GM13976 (cell line): ENCODE measurements at regions not wholly inside any gene's neighbourhood (a gene's known extent, or its start where the extent isn't known, plus 50 kb on each side); places are given as distances from the start of the nearest gene placed in this dataset.

ENCODE experiments used
- DNase-seq: peaks from one replicate; pipeline ENCODE4 v3.0.0; 2012; ENCODE audit warnings: low spot score
- CTCF ChIP-seq: IDR thresholded peaks from 2 replicates; pipeline ENCODE4 v1.5.1; 2012; ENCODE audit warnings: borderline replicate concordance, mild to moderate bottlenecking; ENCODE audit not compliant: insufficient read depth; ENCODE audit errors: extremely low read depth, missing control alignments, control extremely low read depth
- in situ Hi-C: fragments of 300-500 bp; cut with MboI; formaldehyde crosslinking; loops from one replicate; pipeline ENCODE4 v1.12.0; 2022; ENCODE audit warnings: low sequenced_read_pairs, mixed read lengths, inconsistent platforms; ENCODE audit not compliant: unreplicated experiment

- in situ Hi-C loops = no loop called here
- DNase-seq = no peak
- no peak for TF ChIP-seq CTCF
These were observed 841.6 kb upstream of the DPPA4 start for GRCh38 chr3:110178965-110179364.

DNA sequence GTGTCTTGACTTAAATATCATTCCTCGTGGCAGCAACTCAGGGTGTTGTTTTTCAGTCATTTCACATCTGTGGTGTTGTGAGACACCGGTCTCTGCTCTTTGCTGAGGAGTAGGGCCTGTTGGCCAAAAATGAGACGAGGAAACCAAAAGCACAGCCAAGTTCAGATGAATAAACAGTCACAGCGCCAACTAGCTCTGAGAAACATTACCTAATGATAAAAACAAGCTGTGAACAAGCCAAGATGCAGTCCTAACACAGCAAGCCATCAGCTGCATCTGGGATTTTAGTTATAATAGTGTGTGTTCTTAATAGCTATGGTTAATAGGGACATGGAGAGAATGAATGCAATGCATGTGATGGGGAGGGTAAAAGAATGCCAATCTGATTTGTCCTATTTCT lies 843.4 kb upstream of the DPPA4 start:
- TF ChIP-seq CTCF = no peak
- no peak for DNase-seq
- in situ Hi-C loops = no loop called here

GRCh38 chr3:110181226-110181625 lies 843.9 kb upstream of the DPPA4 start:
- in situ Hi-C loops = no loop called here
- no peak for DNase-seq
- TF ChIP-seq CTCF = no peak

- no peak for TF ChIP-seq CTCF
- in situ Hi-C loops = no loop called here
- no peak for DNase-seq
These were observed 847.2 kb upstream of the DPPA4 start for GRCh38 chr3:110184536-110184935.

- in situ Hi-C loops = no loop called here
- DNase-seq = no peak
- TF ChIP-seq CTCF = no peak
These were observed 855.7 kb upstream of the DPPA4 start for GRCh38 chr3:110193074-110193473.

DNA sequence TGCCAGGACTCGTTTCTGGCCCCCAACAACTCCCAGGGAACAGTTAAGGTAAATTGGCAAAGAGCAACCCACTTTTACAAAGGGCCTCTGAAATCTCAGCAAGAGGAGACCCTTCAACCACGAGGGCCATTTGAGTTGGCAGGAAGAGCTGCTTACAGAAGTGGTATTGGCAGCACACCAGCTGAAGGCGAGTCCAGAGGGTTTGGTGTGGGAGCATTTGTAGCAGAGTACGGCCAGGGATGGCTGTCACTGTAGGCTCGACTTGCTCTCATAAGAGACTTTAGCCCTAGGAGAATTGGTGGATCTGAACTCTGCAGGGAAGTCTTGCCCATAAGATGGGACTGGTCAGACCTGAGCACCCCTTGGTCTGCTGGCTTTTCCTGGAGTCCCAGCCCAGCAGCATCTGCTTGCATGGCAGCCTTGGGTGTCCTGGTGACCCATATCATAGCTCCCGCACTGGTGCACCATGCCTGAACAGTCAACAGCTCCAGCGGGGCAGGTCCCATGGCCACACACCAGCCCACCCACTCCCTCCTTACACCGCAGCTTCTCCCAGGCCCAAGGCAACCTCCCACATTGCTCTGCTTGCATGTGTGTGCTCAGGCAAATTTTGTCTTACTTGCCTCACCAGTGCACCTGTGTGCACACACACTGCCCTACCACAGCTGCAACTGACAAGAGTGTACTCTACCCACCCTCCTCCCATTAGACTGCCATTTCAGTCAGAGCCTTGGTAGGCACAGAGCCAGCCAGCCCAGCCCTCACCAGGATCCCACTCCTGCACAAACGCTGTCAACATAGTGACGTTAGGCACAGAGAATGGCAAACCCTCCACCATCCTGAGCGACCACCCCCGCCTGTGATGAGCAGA lies 861.6 kb upstream of the DPPA4 start:
- no peak for TF ChIP-seq CTCF
- in situ Hi-C loops = no loop called here
- DNase-seq = no peak
